Heart left ventricle (tissue), 13 donors: ENCODE measurements at regions not wholly inside any gene's neighbourhood (a gene's known extent, or its start where the extent isn't known, plus 50 kb on each side); places are given as distances from the start of the nearest gene placed in this dataset.

Experiments used
- CTCF ChIP-seq, 12 donors: fragments of 200-600 bp; sonication (generic) in 4 of 12; IDR thresholded peaks; one replicate each; pipeline versions ENCODE4 v1.5.0 to v1.8.0; 2018 to 2022; ENCODE audit warnings: antibody characterized with exemption in 12 of 12, mild to moderate bottlenecking in 5 of 12
- POLR2A ChIP-seq, 2 donors: fragments of 450-650 bp; IDR thresholded peaks; one replicate each; pipeline ENCODE4 v1.6.1; 2017; ENCODE audit warnings: antibody characterized with exemption in 2 of 2, mild to moderate bottlenecking in 2 of 2, moderate library complexity in 2 of 2
- donor health status: ischemic (EF 13 %, LVEDD 7.1; RV severe dilation, severe dysfunction).
- donor health status: DM: no; HTN: yes; CAD: no.
- donor health status: DM: no; HTN: no; CAD: no.
- donor health status: ischemic (EF 25% LVEDD 6.9; RV normal size, moderate dysfunction).
- donor health status: ischemic (EF 25% LVEDD 5.7; RV mildly dilated, moderate dysfunction).
- donor health status: ischemic (EF 35%, LVEDD 5.7; RV mildly dilated, moderate dysfunction).
- donor health status: nonischemic (EF 11% LVEDD 7.7; RV severe dilation, severe dysfunction).
- donor health status: DM: yes; HTN: yes; CAD: no.
- donor health status: PGD.
- donor health status: ischemic (EF 29% LVEDD 5.4; RV normal size, mild dysfunction).
- donor health status: nonischemic (EF 23%, LVEDD 6.1; RV moderate dilation, normal function).

DNA sequence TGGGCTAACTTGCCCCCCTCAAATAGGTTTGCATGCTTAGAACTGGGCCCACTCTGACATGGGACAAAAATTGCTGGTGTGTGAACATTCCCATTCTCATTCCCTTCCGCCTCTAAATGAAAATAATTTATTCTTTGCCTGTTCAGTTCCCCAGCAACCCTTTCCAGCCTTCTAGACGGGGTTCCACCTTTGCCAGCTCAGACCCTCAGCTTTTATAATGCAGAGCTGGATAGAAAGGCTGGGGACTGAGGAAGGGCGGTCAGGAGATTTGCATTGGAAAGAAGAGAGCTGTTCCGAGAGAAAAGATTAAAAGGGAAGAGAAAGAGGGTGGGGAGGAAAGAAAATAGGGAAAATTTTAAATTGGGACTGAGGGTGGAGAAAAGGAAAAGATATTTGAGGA is 151.1 kb upstream of the WSCD1 start:
- no peak for TF ChIP-seq CTCF (IDR thresholded peaks at IDR 0.05)
- no peak for TF ChIP-seq POLR2A (IDR thresholded peaks at IDR 0.05)
